ENCODE measurements at regions not wholly inside any gene's neighbourhood (a gene's known extent, or its start where the extent isn't known, plus 50 kb on each side); places are given as distances from the start of the nearest gene placed in this dataset.

DNA sequence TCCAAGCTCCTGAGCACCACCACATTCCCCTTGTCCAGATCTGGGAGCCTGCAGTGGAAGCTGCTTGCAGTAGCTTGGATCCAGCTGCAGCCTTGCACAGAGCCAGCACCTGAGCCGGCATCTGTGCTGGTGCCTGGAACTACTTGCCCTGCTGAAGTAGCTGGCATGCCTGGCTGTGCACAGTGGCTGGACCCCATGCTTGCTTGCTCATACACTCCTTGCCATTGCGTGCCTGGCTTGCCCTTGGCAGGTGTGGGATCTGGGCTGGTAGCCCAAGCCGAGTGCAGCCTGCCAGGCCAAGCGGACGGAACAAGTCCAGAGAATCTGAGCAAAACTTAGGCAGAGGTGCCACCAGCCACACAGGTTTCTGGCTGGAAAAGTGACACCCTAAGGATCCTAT, 759.9 kb downstream of the IPMK start:
- TF ChIP-seq CTCF (conservative IDR thresholded peaks at IDR 0.05; ENCODE audit: low read length) (no peak), EZH2phosphoT487 (IDR thresholded peaks at IDR 0.05; ENCODE audit: borderline replicate concordance) (no peak)
